Skin of body (tissue), 1 donor: ENCODE measurements at regions not wholly inside any gene's neighbourhood (a gene's known extent, or its start where the extent isn't known, plus 50 kb on each side); places are given as distances from the start of the nearest gene placed in this dataset.
"Not testable (repeated sequence)": the region's sequence is repeated elsewhere in the genome, so short reads cannot be mapped to it uniquely, and the experiment has no call there.

Source experiments
- DNase-seq: peaks from one replicate; lab custom pipeline; 2025; lab: John Stamatoyannopoulos, UW

GRCh38 chr1:73306899-73307555 lies 890.9 kb downstream of the LRRIQ3 start:
- DNase-seq: no peak

DNA sequence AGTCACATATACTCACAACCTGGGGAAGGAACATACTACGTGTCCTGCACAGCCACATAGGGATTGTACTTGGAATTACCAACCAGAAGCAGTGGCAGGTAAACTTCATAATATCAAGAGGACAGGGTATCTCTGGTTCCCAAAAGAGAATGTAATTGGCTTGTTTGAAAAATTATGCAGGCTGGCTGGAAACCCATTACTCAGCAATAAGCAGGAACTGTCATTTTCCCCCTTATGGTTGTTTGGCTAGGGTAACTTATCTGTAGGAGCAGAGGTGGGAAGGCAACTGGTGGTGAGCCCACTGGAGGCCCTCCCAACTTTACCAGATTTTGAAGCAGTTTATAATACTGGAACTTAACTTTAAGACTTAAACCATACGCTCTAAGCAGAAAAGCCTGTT lies 924.1 kb downstream of the LRRIQ3 start:
- no peak for DNase-seq

DNA sequence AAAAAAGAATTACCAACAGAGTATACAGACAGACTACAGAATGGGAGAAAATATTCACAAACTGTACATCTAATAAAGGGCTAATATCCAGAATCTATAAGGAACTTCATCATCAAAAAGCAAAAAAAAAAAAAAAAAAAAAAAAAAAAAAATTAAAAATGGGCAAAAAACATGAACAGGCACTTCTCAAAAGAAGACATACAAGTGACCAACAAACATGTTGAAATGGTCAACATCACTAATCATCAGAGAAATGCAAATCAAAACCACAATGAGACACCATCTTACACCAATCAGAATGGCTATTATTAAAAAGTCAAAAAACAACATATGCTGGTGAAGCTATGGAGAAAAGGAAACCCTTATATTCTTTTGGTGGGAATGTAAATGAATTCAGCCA lies 952.8 kb downstream of the LRRIQ3 start:
- DNase-seq: not testable (repeated sequence)

DNA sequence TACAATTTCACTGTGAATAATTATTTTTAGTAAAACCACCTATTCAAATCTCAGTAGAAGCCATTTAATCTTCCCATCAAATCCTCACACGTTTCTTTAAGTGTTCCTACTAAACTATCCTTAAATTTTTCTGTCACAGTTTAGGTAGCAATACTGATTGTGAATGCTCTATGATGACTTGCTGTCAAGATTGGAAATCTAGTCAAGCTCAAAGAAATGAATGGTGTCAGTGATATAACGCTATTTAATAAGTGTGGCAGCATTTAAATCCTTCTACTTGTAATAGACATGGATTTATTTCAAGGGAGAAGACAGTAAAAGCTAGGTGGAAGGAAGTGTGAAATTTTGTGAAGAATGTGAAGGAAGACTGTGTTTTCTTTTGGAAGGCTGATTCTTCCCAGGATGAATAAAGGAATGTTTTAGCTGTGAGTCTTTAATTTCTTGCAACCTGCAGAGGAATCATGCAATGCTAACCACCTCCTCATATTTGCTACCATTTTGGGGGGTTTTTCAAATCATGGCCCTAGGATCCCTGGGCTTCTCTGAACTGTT lies 936.7 kb upstream of the NEGR1 start:
- DNase-seq: no peak

DNA sequence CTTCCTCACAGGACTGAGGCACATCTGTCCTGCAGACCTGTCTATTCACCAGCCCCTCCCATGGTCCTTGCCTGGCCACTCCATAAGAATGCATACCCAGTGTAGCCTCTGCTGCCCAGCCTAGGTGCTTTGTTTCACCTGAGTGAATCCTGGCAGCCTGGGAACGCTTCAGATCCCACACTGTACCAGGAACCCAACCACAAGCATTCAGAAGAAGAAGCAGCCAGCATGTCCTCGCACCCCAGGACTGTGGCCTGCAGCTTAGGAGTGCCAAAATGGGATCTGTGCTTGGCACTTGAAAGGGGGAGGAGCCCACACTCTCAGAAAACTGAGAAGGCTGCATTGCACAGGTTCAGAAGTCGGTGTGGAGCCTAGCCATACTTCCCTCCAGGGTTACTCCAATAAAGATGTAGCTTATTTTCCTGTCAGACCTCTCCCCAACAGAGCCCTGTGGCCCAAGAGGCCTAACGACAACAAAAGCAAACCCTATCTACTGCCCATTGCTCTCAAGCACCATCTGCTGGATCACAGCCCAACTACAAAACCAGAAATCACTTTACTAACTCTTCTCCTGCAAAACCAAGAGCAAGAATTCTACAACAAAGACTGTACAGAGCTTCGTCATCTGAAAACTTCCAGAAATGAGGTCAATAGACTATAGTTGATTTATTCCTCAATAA lies 923.1 kb upstream of the NEGR1 start:
- no peak for DNase-seq

DNA sequence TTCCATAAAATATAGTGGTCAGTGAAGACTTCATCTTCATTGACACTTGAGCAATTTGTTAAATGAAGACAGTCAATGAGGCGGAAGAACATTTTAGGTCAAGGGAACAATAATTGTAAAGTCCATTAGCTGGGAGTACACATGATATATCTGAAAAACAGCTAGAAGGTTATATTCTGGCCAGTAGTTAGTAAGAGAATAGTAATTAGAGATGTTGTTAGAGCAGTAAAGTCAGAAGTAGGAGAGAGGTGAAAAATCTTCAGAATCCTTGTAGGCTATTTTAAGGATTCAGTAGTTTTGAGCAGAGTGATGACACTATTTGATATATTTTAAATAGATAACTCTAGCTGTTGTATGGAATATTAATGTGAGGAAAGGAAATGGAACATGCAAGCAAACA lies 915.6 kb upstream of the NEGR1 start:
- no peak for DNase-seq

- DNase-seq: no peak
Measured at GRCh38 chr1:73194965-73195364, 912.6 kb upstream of the NEGR1 start.

- not testable (repeated sequence) for DNase-seq
Measured at GRCh38 chr1:73183581-73183980, 901.2 kb upstream of the NEGR1 start.

DNA sequence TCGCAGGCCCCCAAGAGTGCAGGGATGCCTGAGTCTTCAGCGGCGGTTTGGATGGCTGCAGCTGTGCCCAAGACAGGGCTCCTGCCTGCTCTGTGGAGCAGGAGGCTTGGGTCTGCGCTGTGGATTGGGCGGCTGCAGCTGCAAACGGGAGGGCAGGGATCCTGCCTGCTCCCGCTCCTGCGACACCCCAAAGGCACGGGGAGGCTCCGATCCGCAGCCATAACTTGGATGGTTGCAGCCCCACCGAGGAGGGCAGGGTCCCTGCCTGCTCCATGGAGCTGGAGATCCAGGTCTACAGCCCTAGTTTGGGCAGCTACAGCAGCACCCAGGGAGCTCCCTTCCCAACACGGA lies 898.8 kb upstream of the NEGR1 start:
- DNase-seq: no peak

GRCh38 chr1:73180397-73181189 lies 898.3 kb upstream of the NEGR1 start:
- DNase-seq: no peak

DNA sequence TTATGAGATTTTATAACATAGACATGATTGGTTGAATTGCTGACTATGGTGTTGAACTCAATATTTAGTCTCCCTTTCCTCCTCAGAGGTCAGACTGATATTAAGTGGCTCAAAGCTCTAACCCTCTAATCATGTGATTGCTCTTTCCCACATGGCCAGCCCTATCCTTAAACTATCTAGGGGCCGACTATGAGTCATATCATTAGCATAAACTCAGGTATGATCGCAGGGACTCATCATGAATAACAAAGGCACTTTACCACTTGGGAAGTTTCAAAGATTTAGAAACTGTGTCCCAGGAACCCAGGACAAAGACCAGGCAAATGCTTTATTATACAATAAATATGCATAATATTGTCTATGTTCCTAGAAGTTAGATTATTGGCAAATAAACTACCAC lies 894.6 kb upstream of the NEGR1 start:
- no peak for DNase-seq

- no peak for DNase-seq
Measured at GRCh38 chr1:73167009-73167657, 884.8 kb upstream of the NEGR1 start.

DNA sequence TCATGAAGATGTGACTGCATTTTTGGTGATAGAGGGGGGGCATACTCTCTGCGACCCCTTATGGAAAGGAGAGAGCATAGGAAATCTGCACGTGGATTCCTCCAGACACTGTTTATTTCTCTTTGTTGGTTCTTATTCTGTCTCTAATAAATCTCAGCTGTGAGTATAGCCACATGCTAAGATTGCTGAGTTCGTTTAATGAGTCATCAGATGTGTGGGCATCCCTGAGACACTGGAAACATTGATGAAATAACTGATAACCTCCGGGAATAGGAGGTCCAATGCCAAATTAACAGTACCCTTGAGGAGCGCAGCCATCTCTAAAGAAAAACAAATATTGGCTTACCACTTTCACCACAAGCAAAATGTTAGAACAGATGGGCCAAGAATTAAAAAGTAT lies 880.2 kb upstream of the NEGR1 start:
- DNase-seq: no peak

DNA sequence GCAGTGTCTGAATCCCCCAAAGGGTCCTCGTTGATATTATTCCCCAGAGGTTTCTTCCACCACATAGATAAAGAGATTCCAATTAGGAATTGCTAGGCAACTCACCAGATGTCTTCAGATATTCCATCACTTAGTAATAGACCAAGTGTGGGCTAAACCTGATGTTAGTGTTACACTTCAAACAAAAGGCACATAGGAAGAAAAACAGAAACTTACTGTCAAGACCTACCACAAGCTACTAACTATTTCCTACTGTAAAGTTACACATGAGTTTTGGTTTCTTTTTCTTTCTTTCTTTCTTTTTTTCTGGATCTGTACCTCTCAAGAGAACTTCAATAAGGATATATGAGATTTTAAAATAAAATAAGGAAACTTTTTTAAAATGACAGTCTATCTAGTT lies 879.1 kb upstream of the NEGR1 start:
- DNase-seq: no peak

GRCh38 chr1:73160759-73161158 lies 878.4 kb upstream of the NEGR1 start:
- DNase-seq: no peak

- DNase-seq: no peak
Measured at GRCh38 chr1:73144311-73144710, 862.0 kb upstream of the NEGR1 start.

DNA sequence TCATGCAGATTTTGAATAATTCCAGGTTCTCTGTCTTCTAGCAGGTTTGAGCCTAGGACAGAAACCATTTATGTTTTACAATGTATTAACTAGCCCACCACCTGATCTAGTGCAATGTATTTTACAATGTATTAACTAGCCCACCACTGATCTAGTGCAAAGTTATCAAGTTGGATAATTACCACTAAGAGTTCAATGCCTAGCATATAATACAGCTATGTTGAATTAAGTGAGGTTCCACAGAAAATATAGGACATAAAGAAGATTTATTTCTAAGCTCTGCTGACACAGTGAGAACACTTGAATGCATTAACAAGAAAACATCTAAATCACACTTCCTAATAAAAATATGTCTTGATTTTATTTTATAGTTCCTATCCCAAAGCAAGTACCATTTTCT lies 854.6 kb upstream of the NEGR1 start:
- DNase-seq: no peak

DNA sequence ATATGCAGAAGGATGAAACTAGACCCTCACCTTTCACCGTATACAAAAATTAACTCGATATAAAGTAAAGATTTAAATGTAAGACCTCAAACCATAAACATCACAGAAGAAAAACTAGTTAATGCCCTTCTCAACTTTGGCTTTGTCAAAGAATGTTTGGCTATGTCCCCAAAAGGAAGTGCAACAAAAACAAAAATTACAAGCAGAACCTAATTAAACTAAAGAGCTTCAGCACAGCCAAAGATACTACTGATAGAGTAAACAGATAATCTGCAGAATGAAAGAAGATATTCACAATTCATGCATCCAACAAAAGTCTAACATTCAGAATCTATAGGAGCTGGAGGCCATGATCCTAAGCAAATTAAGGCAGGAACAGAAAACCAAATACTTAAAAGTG lies 824.6 kb upstream of the NEGR1 start:
- DNase-seq: no peak

GRCh38 chr1:73105755-73106154 lies 823.4 kb upstream of the NEGR1 start:
- DNase-seq: no peak

GRCh38 chr1:73104749-73105148 lies 822.4 kb upstream of the NEGR1 start:
- DNase-seq: no peak

DNA sequence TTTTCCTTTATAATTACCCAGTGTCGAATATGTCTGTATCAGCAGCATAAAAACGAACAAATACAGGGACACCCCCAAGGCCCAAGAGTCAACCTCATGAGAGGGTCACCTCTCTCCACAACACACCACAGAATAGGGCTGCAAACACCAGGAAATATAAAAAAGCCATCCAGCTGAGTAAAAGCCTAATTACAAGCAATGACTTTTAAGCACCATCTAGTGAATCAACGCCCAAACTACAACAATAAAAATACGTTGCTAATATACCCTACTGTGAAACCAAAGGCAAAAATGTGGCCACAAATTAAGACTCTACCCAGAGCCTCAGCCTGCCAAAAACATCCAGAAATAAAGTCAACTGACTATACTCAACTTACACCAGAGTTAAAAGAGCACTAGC lies 817.9 kb upstream of the NEGR1 start:
- DNase-seq: no peak

GRCh38 chr1:73097917-73098316 lies 815.6 kb upstream of the NEGR1 start:
- DNase-seq: no peak
